ENCODE measurements at regions not wholly inside any gene's neighbourhood (a gene's known extent, or its start where the extent isn't known, plus 50 kb on each side); places are given as distances from the start of the nearest gene placed in this dataset.

GRCh38 chr4:42237010-42237409 is 84.6 kb upstream of the BEND4 start (continued):
- TF ChIP-seq IKZF2 (IDR thresholded peaks at IDR 0.05) = no peak
- no peak for TF ChIP-seq ESRRA (IDR thresholded peaks at IDR 0.05; ENCODE audit: low read length)
- TF ChIP-seq RBBP5 (conservative IDR thresholded peaks at IDR 0.05) = no peak

GRCh38 chr4:42237451-42237850 is 85.0 kb upstream of the BEND4 start:
- H3K4me3 ChIP-seq = no peak overlapping the region
- in situ Hi-C loops (cut with MboI) = no loop called here
- intact Hi-C loops (cut with micrococcal nuclease; ENCODE audit: unreplicated experiment) = no loop called here
- ChIA-PET POLR2A (no interaction called here), RAD21 (ENCODE audit: unreplicated experiment) (no interaction called here), CTCF (no interaction called here), SMC1A (ENCODE audit: uncharacterized antibody, unreplicated experiment) (no interaction called here)
- no peak overlapping the region for H3K9ac ChIP-seq (ENCODE audit: control insufficient read depth, insufficient read depth, low read length)
- TF ChIP-seq TCF12 (IDR thresholded peaks at IDR 0.05; ENCODE audit: low read depth, low read length) (no peak), SREBF1 (IDR thresholded peaks at IDR 0.05; ENCODE audit: low read length) (no peak), KAT2A (conservative IDR thresholded peaks at IDR 0.05; ENCODE audit: control insufficient read depth, low read depth, low read length) (no peak), RCOR1 (conservative IDR thresholded peaks at IDR 0.05; ENCODE audit: low read depth, low read length) (no peak), ELK1 (IDR thresholded peaks at IDR 0.05; ENCODE audit: low read depth, low read length) (no peak), ZSCAN29 (IDR thresholded peaks at IDR 0.05) (no peak), CHD2 (IDR thresholded peaks at IDR 0.05; ENCODE audit: borderline replicate concordance, low read depth, low read length) (no peak), HSF1 (IDR thresholded peaks at IDR 0.05; ENCODE audit: low read depth, low read length) (no peak), RELB (IDR thresholded peaks at IDR 0.05; ENCODE audit: low read depth) (no peak), CBX3 (IDR thresholded peaks at IDR 0.05; ENCODE audit: borderline replicate concordance, low read depth) (no peak)
- H3K36me3 ChIP-seq (ENCODE audit: control insufficient read depth in 2 of 2, insufficient read depth in 2 of 2, low read length in 1 of 2) = no peaks in the 10 kb centered on the region
- BruUV-seq (replicated peaks) = no TSS peak
- H3K79me2 ChIP-seq (ENCODE audit: control insufficient read depth, insufficient read depth, low read length) = no peaks in the 10 kb centered on the region
- ATAC-seq (no peak), FAIRE-seq (no peak), DNase-seq (ENCODE audit: low read depth, low spot score) (no peak)
- H3K27ac ChIP-seq (ENCODE audit: control insufficient read depth, insufficient read depth) = no peak overlapping the region
- H4K20me1 ChIP-seq (ENCODE audit: control insufficient read depth, insufficient read depth) = no peaks in the 10 kb centered on the region
- no peaks in the 10 kb centered on the region for H3K4me1 ChIP-seq (ENCODE audit: control insufficient read depth, insufficient read depth, low read length)
- WGBS (ENCODE audit: insufficient coverage, insufficient replicate concordance, low lambda C conversion rate, missing lambda C conversion rate) = 50% methylated on average over 6 of the region's 6 CpGs
- no peaks in the 10 kb centered on the region for H3K9me3 ChIP-seq (replicated peaks; ENCODE audit: control insufficient read depth, insufficient read depth, low read length)
- no peak overlapping the region for H2AFZ ChIP-seq (ENCODE audit: control insufficient read depth, low read depth, low read length)
- peaks cover 0 to 1% of the 10 kb centered on the region in 2 experiments; a peak in 1 of 4 replicates for H3K27me3 ChIP-seq (replicated peaks in 1 of 2; ENCODE audit: control insufficient read depth in 2 of 2, insufficient read depth in 2 of 2, low read length in 1 of 2)
- H3K4me2 ChIP-seq (ENCODE audit: control insufficient read depth, insufficient read depth) = no peak overlapping the region
